Smooth muscle cell (in vitro differentiated cells): ENCODE measurements at regions not wholly inside any gene's neighbourhood (a gene's known extent, or its start where the extent isn't known, plus 50 kb on each side); places are given as distances from the start of the nearest gene placed in this dataset.

ENCODE experiments used
- DNase-seq: peaks from one replicate; lab custom pipeline; 2025; ENCODE audit not compliant: unreplicated experiment; lab: John Stamatoyannopoulos, UW
- H2AFZ ChIP-seq: fragments of 200-600 bp; sonication (generic); 2 replicates; pipeline ENCODE4 v1.6.0; 2016; ENCODE audit warnings: antibody characterized with exemption, low read depth, mild to moderate bottlenecking
- H3F3A ChIP-seq: fragments of 200-600 bp; sonication (generic); 2 replicates; pipeline ENCODE4 v1.6.0; 2017; ENCODE audit warnings: antibody characterized with exemption, low read depth
- H3K27ac ChIP-seq: fragments of 200-600 bp; sonication (generic); 2 replicates; pipeline ENCODE4 v1.5.1; 2016; ENCODE audit warnings: low read depth, mild to moderate bottlenecking
- H3K27me3 ChIP-seq: fragments of 200-600 bp; sonication (generic); 2 replicates; pipeline ENCODE4 v1.6.1; 2016; ENCODE audit warnings: low read depth, mild to moderate bottlenecking
- H3K36me3 ChIP-seq: fragments of 200-600 bp; sonication (generic); 2 replicates; pipeline ENCODE4 v1.5.1; 2016; ENCODE audit warnings: low read depth
- H3K4me1 ChIP-seq: fragments of 200-600 bp; sonication (generic); 2 replicates; pipeline ENCODE4 v1.5.1; 2016; ENCODE audit warnings: low read depth
- H3K4me2 ChIP-seq: fragments of 200-600 bp; sonication (generic); 2 replicates; pipeline ENCODE4 v1.6.0; 2016; ENCODE audit warnings: mild to moderate bottlenecking
- H3K4me3 ChIP-seq: fragments of 200-600 bp; sonication (generic); 2 replicates; pipeline ENCODE4 v1.5.1; 2016; ENCODE audit warnings: mild to moderate bottlenecking
- H3K79me2 ChIP-seq: fragments of 200-600 bp; sonication (generic); 2 replicates; pipeline ENCODE4 v1.6.0; 2016; ENCODE audit warnings: low read depth, mild to moderate bottlenecking
- H3K9ac ChIP-seq: fragments of 200-600 bp; sonication (generic); 2 replicates; pipeline ENCODE4 v1.6.0; 2016; ENCODE audit warnings: low read depth
- H3K9me3 ChIP-seq: fragments of 200-600 bp; sonication (generic); replicated peaks from 2 replicates; pipeline ENCODE4 v1.5.1; 2016; ENCODE audit warnings: low read depth
- H4K20me1 ChIP-seq: fragments of 200-600 bp; sonication (generic); 2 replicates; pipeline ENCODE4 v1.6.0; 2016; ENCODE audit warnings: low read depth
- WGBS: methylation state at CpG from one replicate; pipeline ENCODE4 v1.1.7; 2016; ENCODE audit warnings: low lambda C conversion rate; 5-methylcytosine and 5-hydroxymethylcytosine counted together
- TF ChIP-seq, protein P1 (sequence below): fragments of 200-600 bp; sonication (generic); IDR thresholded peaks from 2 replicates; pipeline ENCODE4 v1.5.1; 2017; ENCODE audit warnings: borderline replicate concordance, mild to moderate bottlenecking, antibody characterized with exemption; ENCODE audit not compliant: insufficient read depth, poor library complexity, severe bottlenecking

DNA sequence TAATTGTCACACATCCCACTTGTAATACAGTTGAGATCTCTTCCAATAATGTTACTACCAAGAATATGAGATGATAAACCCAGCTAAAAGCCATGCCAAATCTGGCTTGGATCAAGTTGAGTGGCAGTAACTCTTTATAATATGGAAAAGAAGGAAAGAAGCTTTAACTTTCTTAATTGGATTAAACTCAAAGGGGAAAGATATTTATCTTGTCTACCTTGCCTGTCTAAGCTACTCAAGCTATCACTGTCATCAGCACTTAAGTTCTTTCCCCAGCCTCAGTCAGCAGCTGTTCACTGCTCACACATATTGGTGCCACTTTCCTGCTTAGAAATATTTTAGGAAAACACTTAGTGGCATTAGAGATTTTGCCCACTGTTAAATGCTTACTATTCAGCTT is 350.7 kb downstream of the IPMK start:
- TF ChIP-seq, protein P1, sequence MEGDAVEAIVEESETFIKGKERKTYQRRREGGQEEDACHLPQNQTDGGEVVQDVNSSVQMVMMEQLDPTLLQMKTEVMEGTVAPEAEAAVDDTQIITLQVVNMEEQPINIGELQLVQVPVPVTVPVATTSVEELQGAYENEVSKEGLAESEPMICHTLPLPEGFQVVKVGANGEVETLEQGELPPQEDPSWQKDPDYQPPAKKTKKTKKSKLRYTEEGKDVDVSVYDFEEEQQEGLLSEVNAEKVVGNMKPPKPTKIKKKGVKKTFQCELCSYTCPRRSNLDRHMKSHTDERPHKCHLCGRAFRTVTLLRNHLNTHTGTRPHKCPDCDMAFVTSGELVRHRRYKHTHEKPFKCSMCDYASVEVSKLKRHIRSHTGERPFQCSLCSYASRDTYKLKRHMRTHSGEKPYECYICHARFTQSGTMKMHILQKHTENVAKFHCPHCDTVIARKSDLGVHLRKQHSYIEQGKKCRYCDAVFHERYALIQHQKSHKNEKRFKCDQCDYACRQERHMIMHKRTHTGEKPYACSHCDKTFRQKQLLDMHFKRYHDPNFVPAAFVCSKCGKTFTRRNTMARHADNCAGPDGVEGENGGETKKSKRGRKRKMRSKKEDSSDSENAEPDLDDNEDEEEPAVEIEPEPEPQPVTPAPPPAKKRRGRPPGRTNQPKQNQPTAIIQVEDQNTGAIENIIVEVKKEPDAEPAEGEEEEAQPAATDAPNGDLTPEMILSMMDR: no peak
- no peaks in the 10 kb centered on the region for H3K9me3 ChIP-seq
- H3K27me3 ChIP-seq: no peaks in the 10 kb centered on the region
- no peak overlapping the region for H3K4me3 ChIP-seq
- H4K20me1 ChIP-seq: no peaks in the 10 kb centered on the region
- H3K9ac ChIP-seq: no peak overlapping the region
- H3K4me2 ChIP-seq: no peak overlapping the region
- H3K36me3 ChIP-seq: no peaks in the 10 kb centered on the region
- H3K79me2 ChIP-seq: no peaks in the 10 kb centered on the region
- H2AFZ ChIP-seq: no peak overlapping the region
- DNase-seq: no peak
- H3F3A ChIP-seq: no peaks in the 10 kb centered on the region
- no peaks in the 10 kb centered on the region for H3K4me1 ChIP-seq
- no peak overlapping the region for H3K27ac ChIP-seq

DNA sequence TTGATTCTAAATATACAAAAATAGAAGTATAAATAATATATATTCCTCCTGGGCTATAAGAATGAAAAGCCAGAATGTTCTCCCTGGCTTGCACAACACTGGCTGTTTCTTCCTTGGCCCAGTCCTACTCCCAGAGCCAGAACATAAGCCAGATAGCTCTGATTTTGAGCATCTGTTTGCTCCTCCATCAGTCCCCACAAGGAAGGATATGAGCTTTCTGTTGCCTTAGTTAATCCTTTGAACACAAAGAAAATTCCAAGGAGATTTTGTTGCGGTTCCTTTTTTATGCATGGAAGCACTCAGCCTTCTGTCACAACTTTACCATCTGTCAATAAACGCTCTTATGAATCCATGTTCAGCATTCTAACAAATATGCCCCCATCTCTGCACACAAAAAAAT is 361.8 kb downstream of the IPMK start:
- TF ChIP-seq, protein P1: no peak
- H3K4me1 ChIP-seq: no peaks in the 10 kb centered on the region
- 75% methylated on average over 2 of the region's 2 CpGs for WGBS
- no peak overlapping the region for H3K4me3 ChIP-seq
- H3K9me3 ChIP-seq: no peaks in the 10 kb centered on the region
- no peak overlapping the region for H3K27ac ChIP-seq
- no peaks in the 10 kb centered on the region for H3K36me3 ChIP-seq
- no peak overlapping the region for H3K4me2 ChIP-seq
- H4K20me1 ChIP-seq: no peaks in the 10 kb centered on the region
- H3K27me3 ChIP-seq: no peaks in the 10 kb centered on the region
- H3K79me2 ChIP-seq: no peaks in the 10 kb centered on the region
- H3K9ac ChIP-seq: no peak overlapping the region
- H2AFZ ChIP-seq: no peak overlapping the region
- no peaks in the 10 kb centered on the region for H3F3A ChIP-seq
- no peak for DNase-seq

DNA sequence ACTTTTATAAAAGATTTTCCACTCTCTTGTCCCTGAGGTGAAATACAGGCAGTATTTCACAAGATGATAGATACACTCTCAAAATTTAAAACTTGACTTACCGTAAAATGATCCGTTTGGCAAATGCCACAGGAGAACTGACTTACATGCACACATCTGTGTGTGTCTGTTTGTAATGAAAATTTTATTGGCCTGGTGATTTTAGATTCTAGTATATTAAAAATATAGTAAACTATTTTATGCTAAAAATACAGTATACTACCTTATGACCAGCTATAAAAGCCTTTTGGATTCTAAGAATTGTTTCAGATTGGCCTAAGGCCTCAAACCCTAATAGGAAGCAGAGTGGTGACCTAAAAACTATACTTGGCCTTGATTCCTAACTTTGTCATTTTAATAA is 362.7 kb downstream of the IPMK start:
- no peak overlapping the region for H3K4me3 ChIP-seq
- no peaks in the 10 kb centered on the region for H4K20me1 ChIP-seq
- no peaks in the 10 kb centered on the region for H3F3A ChIP-seq
- H3K27me3 ChIP-seq: no peaks in the 10 kb centered on the region
- no peaks in the 10 kb centered on the region for H3K36me3 ChIP-seq
- 97% methylated on average over 2 of the region's 2 CpGs for WGBS
- H3K79me2 ChIP-seq: no peaks in the 10 kb centered on the region
- H3K9me3 ChIP-seq: no peaks in the 10 kb centered on the region
- no peak overlapping the region for H3K27ac ChIP-seq
- TF ChIP-seq, protein P1: no peak
- no peak for DNase-seq
- H3K4me1 ChIP-seq: no peaks in the 10 kb centered on the region
- no peak overlapping the region for H3K4me2 ChIP-seq
- no peak overlapping the region for H2AFZ ChIP-seq
- no peak overlapping the region for H3K9ac ChIP-seq

DNA sequence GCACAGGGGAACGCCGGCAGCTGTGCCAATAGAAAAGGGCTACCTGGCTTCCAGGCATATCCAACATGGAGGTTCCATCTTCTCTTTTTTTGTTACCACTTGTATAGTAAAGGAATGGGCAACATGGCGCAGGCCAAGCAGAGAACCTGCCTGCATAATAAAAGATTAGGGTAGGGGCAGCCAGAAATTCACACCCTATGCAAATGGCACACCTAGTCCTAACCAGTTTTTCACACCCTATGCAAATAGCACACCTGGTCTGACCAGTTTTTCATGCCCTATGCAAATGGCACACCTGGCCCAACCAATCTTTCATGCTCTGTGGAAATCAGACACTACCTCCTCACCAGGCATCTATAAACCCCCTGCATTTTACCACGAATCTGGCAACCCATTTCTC is 369.5 kb downstream of the IPMK start:
- no peak overlapping the region for H3K27ac ChIP-seq

More for the DNA sequence above, 369.5 kb downstream of the IPMK start:
- TF ChIP-seq, protein P1: no peak
- Histone ChIP-seq H3K9ac (no peak overlapping the region), H3K4me3 (no peak overlapping the region), H3K79me2 (no peaks in the 10 kb centered on the region), H3F3A (no peaks in the 10 kb centered on the region), H2AFZ (no peak overlapping the region), H4K20me1 (no peaks in the 10 kb centered on the region), H3K27me3 (no peaks in the 10 kb centered on the region), H3K4me2 (no peak overlapping the region), H3K9me3 (no peaks in the 10 kb centered on the region), H3K4me1 (no peaks in the 10 kb centered on the region), H3K36me3 (no peaks in the 10 kb centered on the region)
- DNase-seq: no peak
- 86% methylated on average over 4 of the region's 4 CpGs for WGBS
